GM12891 (cell line): ENCODE measurements at regions not wholly inside any gene's neighbourhood (a gene's known extent, or its start where the extent isn't known, plus 50 kb on each side); places are given as distances from the start of the nearest gene placed in this dataset.

Source experiments
- POLR2A ChIP-seq: IDR thresholded peaks from 2 replicates; pipeline ENCODE4 v1.6.1; 2011; ENCODE audit warnings: low read depth, low read length, control low read depth
- POLR2AphosphoS5 ChIP-seq: IDR thresholded peaks from 2 replicates; pipeline ENCODE4 v1.6.1; 2011; ENCODE audit warnings: low read depth, low read length, control low read depth
- TAF1 ChIP-seq: IDR thresholded peaks from 2 replicates; pipeline ENCODE4 v1.6.1; 2011; ENCODE audit warnings: low read depth, low read length, control low read depth

DNA sequence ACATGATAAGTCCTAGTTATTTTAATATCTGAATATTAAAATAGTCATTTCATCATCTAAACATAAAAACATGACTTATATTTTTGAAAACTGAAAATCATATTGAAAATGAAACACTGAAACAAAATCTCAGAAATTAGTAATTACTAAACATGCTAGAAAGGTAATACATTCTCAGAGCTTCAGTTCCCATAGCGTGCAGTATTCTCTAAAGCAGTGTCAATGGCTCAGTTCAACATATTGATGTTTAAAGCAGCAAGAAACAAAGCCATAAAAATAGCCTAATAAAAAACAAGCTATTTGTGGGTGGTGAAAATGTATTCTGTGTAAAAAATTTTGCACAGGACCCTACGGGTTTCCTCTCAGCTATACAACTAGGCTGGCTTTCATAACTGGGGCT, 1337.4 kb downstream of the FSCB start:
- no peak for TF ChIP-seq POLR2A
- no peak for TF ChIP-seq POLR2AphosphoS5
- no peak for TF ChIP-seq TAF1
